ENCODE measurements at regions not wholly inside any gene's neighbourhood (a gene's known extent, or its start where the extent isn't known, plus 50 kb on each side); places are given as distances from the start of the nearest gene placed in this dataset.

DNA sequence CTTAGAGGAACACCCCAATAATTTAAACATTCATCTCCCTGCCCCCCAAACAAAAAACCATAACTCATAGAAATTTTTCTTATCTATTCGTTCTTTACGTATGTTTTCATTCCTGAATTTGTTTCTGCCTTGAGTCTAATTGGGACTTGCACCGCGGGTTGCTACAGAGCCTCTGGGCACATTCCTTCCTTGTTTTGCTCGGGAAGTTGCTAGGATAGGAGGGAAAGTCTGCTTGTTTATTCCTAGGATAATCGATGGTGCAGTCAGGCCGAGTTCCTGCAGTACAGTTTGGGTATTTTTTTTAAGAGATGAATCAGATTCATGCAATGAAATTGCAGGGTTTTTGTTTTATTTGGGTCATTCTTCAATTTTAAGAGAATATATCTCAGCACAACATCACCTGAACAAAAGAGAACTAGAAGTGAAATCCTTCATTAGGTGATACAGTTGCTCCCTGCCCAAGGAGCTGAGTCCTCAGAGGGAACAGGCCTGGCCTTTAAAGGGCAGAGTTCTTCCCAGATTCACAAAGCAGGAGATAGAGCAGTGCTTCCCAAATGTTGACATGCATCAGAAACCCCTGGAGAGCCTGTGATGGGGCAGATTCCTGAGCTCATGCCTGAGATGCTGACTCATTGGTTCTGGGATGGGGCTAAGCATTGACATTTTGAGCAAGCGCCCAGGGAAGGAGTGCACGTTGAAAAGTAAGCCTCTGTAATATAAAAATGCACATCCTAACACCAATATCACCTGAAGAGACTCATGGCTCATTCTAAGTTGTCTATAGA is 114.9 kb upstream of the FAM9B start:
- H3K4me1 ChIP-seq (ENCODE audit: insufficient read depth, low read length): peaks cover 6% of the 10 kb centered on the region
- no peak overlapping the region for H3K27ac ChIP-seq (ENCODE audit: low read depth, low read length)
- no peak overlapping the region for H3K4me3 ChIP-seq (ENCODE audit: low read depth in 1 of 2, low read length in 2 of 2)
- no peaks in the 10 kb centered on the region for H3K36me3 ChIP-seq (ENCODE audit: insufficient read depth, low read length)
- H3K27me3 ChIP-seq (ENCODE audit: control insufficient read depth in 1 of 2, insufficient read depth in 2 of 2, low read length in 2 of 2): no peaks in the 10 kb centered on the region
- H3K9ac ChIP-seq (ENCODE audit: low read length): no peak overlapping the region
- H3K9me3 ChIP-seq (ENCODE audit: low read length): no peaks in the 10 kb centered on the region

DNA sequence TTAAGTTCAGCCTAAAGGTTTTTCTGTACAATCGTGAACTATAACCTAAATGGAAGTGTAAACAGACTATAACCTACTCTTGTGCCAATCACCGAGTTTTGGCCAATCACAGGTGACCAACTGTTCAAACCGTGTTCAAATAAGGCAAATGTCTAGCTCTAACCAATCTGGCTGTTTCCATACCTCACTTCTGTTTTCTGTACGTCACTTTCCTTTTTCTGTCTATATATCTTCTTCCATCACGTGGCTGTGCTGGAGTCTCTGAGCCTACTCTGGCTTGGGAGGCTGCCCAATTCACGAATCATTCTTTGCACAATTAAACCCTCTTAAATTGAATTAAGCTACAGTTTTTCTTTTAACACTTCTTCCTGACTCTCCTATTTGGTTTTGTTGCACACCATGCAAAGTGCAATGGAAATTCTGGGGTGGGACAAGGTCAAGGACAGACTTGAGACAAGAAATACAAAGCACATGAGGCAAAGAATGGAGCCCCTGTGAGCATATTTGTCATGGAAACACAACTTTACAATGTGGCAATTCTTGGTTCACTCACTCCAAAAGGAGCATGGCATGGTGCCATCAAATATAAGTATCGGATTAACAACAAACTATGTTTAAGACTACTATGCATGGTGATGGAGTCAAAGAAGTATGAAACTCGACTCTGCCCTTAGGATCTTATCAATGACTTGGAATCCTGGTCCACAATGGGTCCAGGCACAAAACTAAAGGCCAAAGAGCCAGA is 115.7 kb upstream of the FAM9B start:
- Histone ChIP-seq H3K27me3 (ENCODE audit: control insufficient read depth in 1 of 2, insufficient read depth in 2 of 2, low read length in 2 of 2) (no peaks in the 10 kb centered on the region), H3K4me1 (ENCODE audit: insufficient read depth, low read length) (peaks cover 6% of the 10 kb centered on the region), H3K4me3 (ENCODE audit: low read depth in 1 of 2, low read length in 2 of 2) (no peak overlapping the region), H3K27ac (ENCODE audit: low read depth, low read length) (no peak overlapping the region), H3K36me3 (ENCODE audit: insufficient read depth, low read length) (no peaks in the 10 kb centered on the region), H3K9me3 (ENCODE audit: low read length) (no peaks in the 10 kb centered on the region), H3K9ac (ENCODE audit: low read length) (no peak overlapping the region)

DNA sequence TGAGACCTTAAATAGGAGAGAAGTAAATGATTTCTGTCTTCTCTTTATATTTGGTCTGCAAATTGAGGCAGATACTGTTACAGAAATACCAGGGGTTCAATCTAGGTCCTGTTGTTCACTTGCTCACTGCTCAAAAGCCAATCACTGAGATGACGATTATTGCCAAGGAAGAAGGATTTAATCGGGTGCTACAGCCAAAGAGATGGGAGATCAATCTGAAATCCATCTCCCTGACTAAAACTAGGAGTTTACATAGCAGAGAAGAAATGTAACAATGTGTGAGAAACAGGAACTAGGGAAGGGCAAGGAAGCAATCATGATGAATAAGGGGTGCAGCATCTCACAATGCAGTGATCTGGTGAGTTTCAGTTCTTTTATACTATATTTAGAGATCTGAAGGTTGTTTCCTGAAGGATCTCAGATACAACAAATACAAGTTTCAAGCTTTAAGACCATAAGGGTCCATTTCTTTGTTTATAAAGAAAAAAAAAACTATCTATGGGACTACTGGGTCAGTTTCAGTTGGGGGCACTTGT is 117.9 kb upstream of the FAM9B start:
- Histone ChIP-seq H3K36me3 (ENCODE audit: insufficient read depth, low read length) (no peaks in the 10 kb centered on the region), H3K27me3 (ENCODE audit: control insufficient read depth in 1 of 2, insufficient read depth in 2 of 2, low read length in 2 of 2) (no peaks in the 10 kb centered on the region), H3K9me3 (ENCODE audit: low read length) (no peaks in the 10 kb centered on the region), H3K9ac (ENCODE audit: low read length) (no peak overlapping the region), H3K4me1 (ENCODE audit: insufficient read depth, low read length) (peaks cover 6% of the 10 kb centered on the region), H3K4me3 (ENCODE audit: low read depth in 1 of 2, low read length in 2 of 2) (no peak overlapping the region), H3K27ac (ENCODE audit: low read depth, low read length) (no peak overlapping the region)

DNA sequence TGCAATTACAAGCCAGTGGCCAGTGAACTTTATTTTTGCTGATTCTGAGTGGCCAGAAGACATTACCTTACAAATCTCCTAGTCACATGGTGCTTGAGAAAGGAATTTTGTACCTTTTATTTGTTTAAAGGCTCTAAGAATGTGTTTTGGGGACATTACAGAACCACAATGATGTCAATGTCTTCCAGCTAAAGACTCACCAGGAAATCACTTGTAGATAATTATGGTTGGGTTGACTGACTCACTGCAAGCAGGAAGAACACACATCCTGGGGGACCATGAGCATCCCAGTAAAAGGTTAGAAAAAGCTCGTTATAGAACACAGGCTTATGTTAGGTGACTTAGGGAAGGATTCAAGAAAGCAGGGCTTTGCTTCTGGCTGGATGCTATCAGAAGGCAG is 119.4 kb upstream of the FAM9B start:
- Histone ChIP-seq H3K36me3 (ENCODE audit: insufficient read depth, low read length) (no peaks in the 10 kb centered on the region), H3K4me3 (ENCODE audit: low read depth in 1 of 2, low read length in 2 of 2) (no peak overlapping the region), H3K4me1 (ENCODE audit: insufficient read depth, low read length) (peaks cover 3% of the 10 kb centered on the region), H3K9ac (ENCODE audit: low read length) (no peak overlapping the region), H3K27me3 (ENCODE audit: control insufficient read depth in 1 of 2, insufficient read depth in 2 of 2, low read length in 2 of 2) (no peaks in the 10 kb centered on the region), H3K9me3 (ENCODE audit: low read length) (no peaks in the 10 kb centered on the region), H3K27ac (ENCODE audit: low read depth, low read length) (no peak overlapping the region)

DNA sequence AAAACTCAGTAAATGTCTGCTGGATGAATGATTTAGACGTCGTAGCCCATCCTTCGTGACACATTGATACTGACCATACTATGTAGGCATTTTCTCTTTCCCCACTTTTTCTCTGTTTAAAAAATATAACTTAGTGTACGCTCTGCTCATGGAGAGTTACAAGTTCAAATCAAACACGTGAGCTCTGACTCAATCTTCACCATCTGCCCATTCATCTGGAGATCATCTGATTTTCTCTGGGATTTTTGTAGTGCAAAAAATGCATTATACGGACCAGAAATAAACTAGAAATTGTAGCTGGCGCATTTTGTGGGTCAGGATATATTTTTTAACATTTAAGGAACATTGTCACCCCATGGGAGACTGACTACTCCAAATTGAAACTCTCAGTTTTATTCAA is 124.7 kb upstream of the FAM9B start:
- peaks cover 0 to 7% of the 10 kb centered on the region in 2 donors for H3K27me3 ChIP-seq (ENCODE audit: control insufficient read depth in 1 of 2, insufficient read depth in 2 of 2, low read length in 2 of 2)
- H3K27ac ChIP-seq (ENCODE audit: low read depth, low read length): no peak overlapping the region
- no peaks in the 10 kb centered on the region for H3K4me1 ChIP-seq (ENCODE audit: insufficient read depth, low read length)
- H3K9ac ChIP-seq (ENCODE audit: low read length): no peak overlapping the region
- H3K9me3 ChIP-seq (ENCODE audit: low read length): no peaks in the 10 kb centered on the region
- H3K4me3 ChIP-seq (ENCODE audit: low read depth in 1 of 2, low read length in 2 of 2): no peak overlapping the region
- H3K36me3 ChIP-seq (ENCODE audit: insufficient read depth, low read length): no peaks in the 10 kb centered on the region

DNA sequence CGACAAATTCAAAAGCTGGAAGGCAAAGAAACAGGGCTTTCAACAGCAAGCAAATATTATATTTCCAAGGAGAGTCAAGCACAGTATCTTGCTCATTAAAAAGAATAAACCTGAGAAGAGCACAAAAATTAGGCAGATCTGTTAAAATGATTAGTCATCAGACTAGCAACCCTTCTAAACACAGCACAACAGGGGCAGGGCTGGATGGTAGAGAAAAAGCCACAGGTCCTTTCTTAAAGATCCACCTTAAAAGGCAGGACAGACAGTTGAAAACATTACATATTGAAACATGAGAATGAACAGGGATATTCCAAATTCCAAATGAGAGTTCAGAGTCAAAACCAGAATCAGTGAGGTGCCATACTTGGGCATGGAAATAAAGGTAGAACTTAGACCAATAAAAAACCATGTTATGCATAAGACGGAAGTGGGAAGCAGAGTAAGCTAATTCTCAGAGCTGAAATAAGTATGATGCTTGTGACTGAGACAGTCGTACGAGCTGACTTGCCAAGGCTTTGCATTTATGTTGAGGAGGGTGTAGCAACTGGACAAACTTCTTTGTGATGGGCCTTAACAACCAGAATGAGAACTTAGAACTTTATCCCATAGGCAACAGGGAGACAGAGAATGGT is 126.9 kb upstream of the FAM9B start:
- no peaks in the 10 kb centered on the region for H3K9me3 ChIP-seq (ENCODE audit: low read length)
- no peaks in the 10 kb centered on the region for H3K4me1 ChIP-seq (ENCODE audit: insufficient read depth, low read length)
- H3K27ac ChIP-seq (ENCODE audit: low read depth, low read length): no peak overlapping the region
- no peak overlapping the region for H3K4me3 ChIP-seq (ENCODE audit: low read depth in 1 of 2, low read length in 2 of 2)
- H3K9ac ChIP-seq (ENCODE audit: low read length): no peak overlapping the region
- no peaks in the 10 kb centered on the region for H3K36me3 ChIP-seq (ENCODE audit: insufficient read depth, low read length)
- peaks cover 0 to 7% of the 10 kb centered on the region in 2 donors for H3K27me3 ChIP-seq (ENCODE audit: control insufficient read depth in 1 of 2, insufficient read depth in 2 of 2, low read length in 2 of 2)

DNA sequence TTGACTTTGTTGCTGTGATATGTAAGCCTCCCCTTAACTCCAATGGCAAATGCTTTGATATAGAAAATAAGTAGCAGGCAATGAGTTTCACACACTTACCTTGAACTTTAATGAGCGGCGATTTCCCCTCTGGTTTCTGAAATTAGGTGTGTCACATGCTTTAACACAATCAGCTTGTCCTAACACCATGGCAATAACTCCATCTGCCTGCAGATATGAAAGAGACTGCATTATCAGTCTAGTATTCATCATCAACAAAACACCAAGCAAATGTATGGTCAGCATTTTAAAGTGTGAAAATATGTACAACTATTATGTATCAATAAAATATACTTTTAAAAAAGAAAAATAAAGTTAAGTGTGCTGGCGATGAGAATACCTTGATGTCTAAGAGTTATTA is 128.8 kb upstream of the FAM9B start:
- Histone ChIP-seq H3K4me1 (ENCODE audit: insufficient read depth, low read length) (no peaks in the 10 kb centered on the region), H3K27ac (ENCODE audit: low read depth, low read length) (no peak overlapping the region), H3K9ac (ENCODE audit: low read length) (no peak overlapping the region), H3K36me3 (ENCODE audit: insufficient read depth, low read length) (no peaks in the 10 kb centered on the region), H3K27me3 (ENCODE audit: control insufficient read depth in 1 of 2, insufficient read depth in 2 of 2, low read length in 2 of 2) (peaks cover 0 to 7% of the 10 kb centered on the region in 2 donors), H3K4me3 (ENCODE audit: low read depth in 1 of 2, low read length in 2 of 2) (no peak overlapping the region), H3K9me3 (ENCODE audit: low read length) (no peaks in the 10 kb centered on the region)

DNA sequence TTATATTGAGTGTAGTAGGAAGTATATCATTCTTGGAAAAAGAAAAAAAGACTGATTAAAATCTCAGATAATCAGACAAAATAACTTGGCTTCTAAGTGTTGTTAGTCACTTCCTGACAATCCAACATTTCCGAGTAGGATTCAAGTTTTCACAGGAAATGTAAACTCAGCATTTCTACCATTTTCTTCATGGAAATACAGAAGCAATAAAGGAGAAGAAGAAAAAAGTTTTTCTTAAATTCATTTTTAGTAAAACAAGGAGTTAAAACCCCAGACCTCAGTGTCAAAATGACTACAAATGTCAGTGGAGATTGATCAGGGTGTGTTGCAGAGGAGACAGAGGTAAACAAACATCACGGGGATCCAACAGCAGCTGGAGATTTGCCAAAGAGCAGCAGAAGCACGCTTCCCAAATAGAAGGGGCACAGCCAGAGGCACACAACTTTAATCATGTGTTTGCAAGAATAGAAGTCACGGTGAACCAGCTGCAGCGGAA is 129.3 kb upstream of the FAM9B start:
- H3K4me3 ChIP-seq (ENCODE audit: low read depth in 1 of 2, low read length in 2 of 2): no peak overlapping the region

DNA sequence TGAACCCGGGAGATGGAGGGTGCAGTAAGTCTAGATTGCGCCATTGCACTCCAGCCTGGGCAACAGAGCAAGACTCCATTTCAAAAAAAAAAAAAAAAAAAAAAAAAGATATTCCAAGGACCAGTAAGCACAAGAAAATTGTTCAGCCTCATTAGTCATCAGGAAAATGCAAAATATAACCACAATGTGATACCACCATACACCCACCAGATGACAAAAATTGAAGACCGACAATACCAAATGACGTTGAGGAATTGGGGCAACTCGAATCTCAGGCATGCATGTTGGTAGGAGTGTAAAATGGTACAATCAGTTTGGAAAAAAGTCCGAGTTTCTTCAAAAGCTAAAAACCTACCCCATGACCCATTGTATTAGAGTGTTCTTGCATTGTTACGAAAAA is 130.2 kb upstream of the FAM9B start:
- Histone ChIP-seq H3K27me3 (ENCODE audit: control insufficient read depth in 1 of 2, insufficient read depth in 2 of 2, low read length in 2 of 2) (peaks cover 0 to 6% of the 10 kb centered on the region in 2 donors), H3K36me3 (ENCODE audit: insufficient read depth, low read length) (no peaks in the 10 kb centered on the region), H3K9me3 (ENCODE audit: low read length) (no peaks in the 10 kb centered on the region), H3K9ac (ENCODE audit: low read length) (no peak overlapping the region), H3K4me1 (ENCODE audit: insufficient read depth, low read length) (no peaks in the 10 kb centered on the region), H3K27ac (ENCODE audit: low read depth, low read length) (no peak overlapping the region), H3K4me3 (ENCODE audit: low read depth in 1 of 2, low read length in 2 of 2) (no peak overlapping the region)

More for the DNA sequence above, 129.3 kb upstream of the FAM9B start:
- no peaks in the 10 kb centered on the region for H3K4me1 ChIP-seq (ENCODE audit: insufficient read depth, low read length)
- H3K27me3 ChIP-seq (ENCODE audit: control insufficient read depth in 1 of 2, insufficient read depth in 2 of 2, low read length in 2 of 2): peaks cover 0 to 7% of the 10 kb centered on the region in 2 donors
- H3K9ac ChIP-seq (ENCODE audit: low read length): no peak overlapping the region
- no peak overlapping the region for H3K27ac ChIP-seq (ENCODE audit: low read depth, low read length)
- H3K36me3 ChIP-seq (ENCODE audit: insufficient read depth, low read length): no peaks in the 10 kb centered on the region
- H3K9me3 ChIP-seq (ENCODE audit: low read length): no peaks in the 10 kb centered on the region

DNA sequence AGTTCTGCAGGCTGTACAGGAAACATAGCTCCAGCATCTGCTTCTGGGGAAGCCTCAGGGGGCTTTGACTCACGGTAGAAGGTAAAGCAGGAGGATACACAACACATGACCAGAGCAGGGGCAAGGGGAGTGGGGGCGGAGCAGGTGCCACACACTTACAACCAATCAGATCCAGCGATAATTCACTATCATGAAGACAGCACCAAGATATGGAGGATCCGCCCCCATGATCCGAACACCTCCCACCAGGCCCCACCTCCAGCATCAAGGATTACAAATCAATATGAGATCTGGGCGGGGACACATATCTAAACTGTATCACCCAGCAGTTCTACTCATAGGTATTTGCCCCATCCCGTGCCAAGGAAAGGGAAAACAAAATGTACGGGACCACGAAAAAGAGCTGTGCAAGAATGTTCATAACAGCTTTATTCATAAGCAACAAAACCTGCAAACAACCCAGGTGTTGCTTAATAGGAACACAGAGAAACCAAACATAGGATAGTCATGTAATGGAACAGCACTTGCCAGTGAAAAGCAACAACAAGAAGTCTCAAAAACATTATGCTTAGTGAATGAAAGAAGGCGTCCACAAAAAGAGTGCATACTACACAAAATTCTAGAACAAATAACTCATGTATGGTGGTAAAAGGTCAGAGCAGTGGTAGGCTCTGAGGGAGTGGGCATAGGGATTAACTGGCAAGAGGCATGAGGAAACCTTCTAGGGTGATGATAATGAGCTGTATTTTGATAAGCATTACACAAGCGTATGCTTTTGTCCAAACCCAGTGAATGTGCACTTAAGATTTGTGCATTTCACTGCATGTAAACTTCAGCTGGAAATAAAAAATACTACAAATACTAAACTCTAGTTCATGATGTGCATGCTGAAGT is 130.9 kb upstream of the FAM9B start:
- no peaks in the 10 kb centered on the region for H3K36me3 ChIP-seq (ENCODE audit: insufficient read depth, low read length)
- no peaks in the 10 kb centered on the region for H3K27me3 ChIP-seq (ENCODE audit: control insufficient read depth in 1 of 2, insufficient read depth in 2 of 2, low read length in 2 of 2)
- H3K4me3 ChIP-seq (ENCODE audit: low read depth in 1 of 2, low read length in 2 of 2): no peak overlapping the region
- H3K4me1 ChIP-seq (ENCODE audit: insufficient read depth, low read length): no peaks in the 10 kb centered on the region
- H3K9ac ChIP-seq (ENCODE audit: low read length): no peak overlapping the region
- no peak overlapping the region for H3K27ac ChIP-seq (ENCODE audit: low read depth, low read length)
- no peaks in the 10 kb centered on the region for H3K9me3 ChIP-seq (ENCODE audit: low read length)

All from muscle layer of colon (tissue), 2 donors.